IMR-90 (cell line): ENCODE measurements at regions not wholly inside any gene's neighbourhood (a gene's known extent, or its start where the extent isn't known, plus 50 kb on each side); places are given as distances from the start of the nearest gene placed in this dataset.

Experiments used
- CHD1 ChIP-seq: IDR thresholded peaks from 2 replicates; pipeline ENCODE4 v1.6.1; 2012; ENCODE audit warnings: low read depth, low read length, improper control_type of control experiment
- FOS ChIP-seq: fragments of 150-350 bp; IDR thresholded peaks from 2 replicates; pipeline ENCODE4 v1.6.1; 2016; ENCODE audit warnings: low read depth, low read length
- MAFK ChIP-seq: IDR thresholded peaks from 2 replicates; pipeline ENCODE4 v1.6.1; 2012; ENCODE audit warnings: low read depth, low read length, improper control_type of control experiment
- POLR2A ChIP-seq: IDR thresholded peaks from 2 replicates; pipeline ENCODE4 v1.6.1; 2012; ENCODE audit warnings: mild to moderate bottlenecking, low read depth, low read length
- RCOR1 ChIP-seq: IDR thresholded peaks from 2 replicates; pipeline ENCODE4 v1.6.1; 2012; ENCODE audit warnings: mild to moderate bottlenecking, low read length, improper control_type of control experiment; ENCODE audit not compliant: insufficient replicate concordance
- TF ChIP-seq, protein P1 (sequence below): conservative IDR thresholded peaks from 2 replicates; pipeline ENCODE4 v1.5.1; 2012; ENCODE audit warnings: mild to moderate bottlenecking, low read depth, low read length, improper control_type of control experiment

GRCh38 chr2:174656676-174657176, 59.1 kb upstream of the WIPF1 start:
- no peak for TF ChIP-seq MAFK
- TF ChIP-seq, protein P1, sequence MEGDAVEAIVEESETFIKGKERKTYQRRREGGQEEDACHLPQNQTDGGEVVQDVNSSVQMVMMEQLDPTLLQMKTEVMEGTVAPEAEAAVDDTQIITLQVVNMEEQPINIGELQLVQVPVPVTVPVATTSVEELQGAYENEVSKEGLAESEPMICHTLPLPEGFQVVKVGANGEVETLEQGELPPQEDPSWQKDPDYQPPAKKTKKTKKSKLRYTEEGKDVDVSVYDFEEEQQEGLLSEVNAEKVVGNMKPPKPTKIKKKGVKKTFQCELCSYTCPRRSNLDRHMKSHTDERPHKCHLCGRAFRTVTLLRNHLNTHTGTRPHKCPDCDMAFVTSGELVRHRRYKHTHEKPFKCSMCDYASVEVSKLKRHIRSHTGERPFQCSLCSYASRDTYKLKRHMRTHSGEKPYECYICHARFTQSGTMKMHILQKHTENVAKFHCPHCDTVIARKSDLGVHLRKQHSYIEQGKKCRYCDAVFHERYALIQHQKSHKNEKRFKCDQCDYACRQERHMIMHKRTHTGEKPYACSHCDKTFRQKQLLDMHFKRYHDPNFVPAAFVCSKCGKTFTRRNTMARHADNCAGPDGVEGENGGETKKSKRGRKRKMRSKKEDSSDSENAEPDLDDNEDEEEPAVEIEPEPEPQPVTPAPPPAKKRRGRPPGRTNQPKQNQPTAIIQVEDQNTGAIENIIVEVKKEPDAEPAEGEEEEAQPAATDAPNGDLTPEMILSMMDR: no peak
- no peak for TF ChIP-seq POLR2A
- no peak for TF ChIP-seq CHD1
- TF ChIP-seq RCOR1: no peak
- TF ChIP-seq FOS: no peak
